ENCODE measurements at regions not wholly inside any gene's neighbourhood (a gene's known extent, or its start where the extent isn't known, plus 50 kb on each side); places are given as distances from the start of the nearest gene placed in this dataset.

- TF ChIP-seq EP300 (IDR thresholded peaks at IDR 0.05) (no peak), CTCF (IDR thresholded peaks at IDR 0.05) (no peak), POLR2A (IDR thresholded peaks at IDR 0.05) (no peak), POLR2AphosphoS5 (IDR thresholded peaks at IDR 0.05) (no peak)
- H3K9me3 ChIP-seq = no peaks in the 10 kb centered on the region
- DNase-seq (ENCODE audit: low spot score in 2 of 2) = no peak
- H3K4me3 ChIP-seq = no peak overlapping the region
- WGBS = 86% methylated on average over 5 of the region's 5 CpGs
- H3K4me1 ChIP-seq = no peaks in the 10 kb centered on the region
- no peaks in the 10 kb centered on the region for H3K36me3 ChIP-seq
- H3K27ac ChIP-seq = no peak overlapping the region
- peaks cover 5% of the 10 kb centered on the region for H3K27me3 ChIP-seq
Measured at GRCh38 chr7:96949766-96950165, 55.6 kb upstream of the DLX6 start.

GRCh38 chr7:96952974-96953391 lies 52.4 kb upstream of the DLX6 start:
- H3K27ac ChIP-seq = no peak overlapping the region
- WGBS = 58% methylated on average over 3 of the region's 3 CpGs
- no peaks in the 10 kb centered on the region for H3K9me3 ChIP-seq
- H3K4me3 ChIP-seq = no peak overlapping the region
- H3K27me3 ChIP-seq = peaks cover 7% of the 10 kb centered on the region
- no peaks in the 10 kb centered on the region for H3K36me3 ChIP-seq
- DNase-seq (ENCODE audit: low spot score in 2 of 2) = no peak
- no peaks in the 10 kb centered on the region for H3K4me1 ChIP-seq
- TF ChIP-seq EP300 (IDR thresholded peaks at IDR 0.05) (no peak), POLR2AphosphoS5 (IDR thresholded peaks at IDR 0.05) (no peak), CTCF (IDR thresholded peaks at IDR 0.05) (no peak), POLR2A (IDR thresholded peaks at IDR 0.05) (no peak)

- TF ChIP-seq CTCF (IDR thresholded peaks at IDR 0.05) = no peak
- no peak for TF ChIP-seq POLR2AphosphoS5 (IDR thresholded peaks at IDR 0.05)
- no peak for TF ChIP-seq EP300 (IDR thresholded peaks at IDR 0.05)
- no peak for TF ChIP-seq POLR2A (IDR thresholded peaks at IDR 0.05)
- 67% methylated on average over 6 of the region's 6 CpGs for WGBS
- Histone ChIP-seq H3K36me3 (no peaks in the 10 kb centered on the region), H3K9me3 (no peaks in the 10 kb centered on the region), H3K27ac (no peak overlapping the region), H3K27me3 (peaks cover 8% of the 10 kb centered on the region), H3K4me1 (no peaks in the 10 kb centered on the region), H3K4me3 (no peak overlapping the region)
- DNase-seq (ENCODE audit: low spot score in 2 of 2) = no peak
Measured at GRCh38 chr7:96953676-96954513, 51.5 kb upstream of the DLX6 start.

Data from suprapubic skin (tissue), 4 donors.